AG04449 (cell line): ENCODE measurements at regions not wholly inside any gene's neighbourhood (a gene's known extent, or its start where the extent isn't known, plus 50 kb on each side); places are given as distances from the start of the nearest gene placed in this dataset.

Source experiments
- CTCF ChIA-PET: fragments of 350-600 bp; formaldehyde crosslinking; extraction: SDS; loops from one replicate; lab custom pipeline; 2021; ENCODE audit warnings: antibody characterized with exemption; lab: Yijun Ruan, JAX
- POLR2A ChIA-PET: fragments of 400-600, 350-600 bp; formaldehyde crosslinking; extraction: SDS; loops from one replicate; lab custom pipeline; 2020; ENCODE audit warnings: antibody characterized with exemption, inconsistent platforms; lab: Yijun Ruan, JAX
- DNase-seq: peaks from one replicate; pipeline ENCODE4 v3.0.0-alpha.2; 2010; ENCODE audit warnings: low read depth, low spot score
- H3K4me3 ChIP-seq: 2 replicates; pipeline ENCODE4 v1.5.1; 2011; ENCODE audit warnings: low read depth, mild to moderate bottlenecking, control low read depth, low read length
- TF ChIP-seq, protein P1 (sequence below): IDR thresholded peaks from one replicate; pipeline ENCODE4 v1.5.1; 2011; ENCODE audit warnings: mild to moderate bottlenecking, moderate library complexity, low read length, control low read depth, inconsistent platforms; ENCODE audit not compliant: insufficient read depth; ENCODE audit errors: missing control alignments

DNA sequence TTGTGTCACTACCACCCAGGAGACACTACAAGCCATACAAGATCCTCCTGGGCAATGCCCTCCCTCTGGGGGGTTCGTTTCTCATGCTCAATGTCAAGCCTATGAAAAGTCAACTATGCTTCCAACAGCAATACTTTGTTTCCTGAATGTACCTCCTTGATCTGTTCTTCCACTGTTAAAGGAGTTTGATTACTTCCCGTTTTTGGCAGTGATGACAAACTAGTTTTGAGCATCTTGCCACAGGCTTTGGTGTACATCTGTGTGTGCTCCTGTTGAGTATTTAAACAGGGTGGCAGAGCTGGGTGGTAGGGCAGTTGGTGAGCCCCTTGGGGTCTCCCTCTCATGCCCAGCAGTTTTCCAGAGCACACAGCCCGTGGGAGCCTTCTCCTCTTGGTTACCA, 81.4 kb downstream of the IL12A start:
- TF ChIP-seq, protein P1, sequence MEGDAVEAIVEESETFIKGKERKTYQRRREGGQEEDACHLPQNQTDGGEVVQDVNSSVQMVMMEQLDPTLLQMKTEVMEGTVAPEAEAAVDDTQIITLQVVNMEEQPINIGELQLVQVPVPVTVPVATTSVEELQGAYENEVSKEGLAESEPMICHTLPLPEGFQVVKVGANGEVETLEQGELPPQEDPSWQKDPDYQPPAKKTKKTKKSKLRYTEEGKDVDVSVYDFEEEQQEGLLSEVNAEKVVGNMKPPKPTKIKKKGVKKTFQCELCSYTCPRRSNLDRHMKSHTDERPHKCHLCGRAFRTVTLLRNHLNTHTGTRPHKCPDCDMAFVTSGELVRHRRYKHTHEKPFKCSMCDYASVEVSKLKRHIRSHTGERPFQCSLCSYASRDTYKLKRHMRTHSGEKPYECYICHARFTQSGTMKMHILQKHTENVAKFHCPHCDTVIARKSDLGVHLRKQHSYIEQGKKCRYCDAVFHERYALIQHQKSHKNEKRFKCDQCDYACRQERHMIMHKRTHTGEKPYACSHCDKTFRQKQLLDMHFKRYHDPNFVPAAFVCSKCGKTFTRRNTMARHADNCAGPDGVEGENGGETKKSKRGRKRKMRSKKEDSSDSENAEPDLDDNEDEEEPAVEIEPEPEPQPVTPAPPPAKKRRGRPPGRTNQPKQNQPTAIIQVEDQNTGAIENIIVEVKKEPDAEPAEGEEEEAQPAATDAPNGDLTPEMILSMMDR: no peak
- CTCF ChIA-PET: interaction anchor here (1.4 kb wide), 1 partner anchor 37 kb away, joined by 4 read pairs; no protein-coding TSS in a partner anchor
- POLR2A ChIA-PET: no interaction called here
- H3K4me3 ChIP-seq: no peak overlapping the region
- no peak for DNase-seq

DNA sequence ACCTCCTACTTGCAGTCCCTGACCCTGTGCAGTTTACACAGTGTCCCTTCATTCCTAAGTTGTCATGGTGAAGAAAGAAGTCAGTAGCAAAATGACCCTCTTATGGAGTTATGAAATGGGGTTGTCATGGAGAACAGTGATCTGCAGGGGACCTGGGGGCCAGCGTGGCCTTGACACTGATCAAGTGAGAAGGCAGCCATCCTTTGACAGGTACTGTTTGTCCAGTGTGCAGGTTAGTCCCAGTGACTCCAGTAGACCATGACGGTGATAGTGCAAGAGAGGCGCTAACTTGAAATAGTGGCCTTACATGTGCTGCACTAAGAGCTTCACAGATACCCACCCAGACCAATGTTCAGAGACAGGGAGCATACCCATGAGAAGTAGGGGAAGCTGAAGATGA, 87.9 kb downstream of the IL12A start:
- ChIA-PET CTCF (no interaction called here), POLR2A (no interaction called here)
- H3K4me3 ChIP-seq: no peak overlapping the region
- DNase-seq: no peak
- TF ChIP-seq, protein P1: no peak

DNA sequence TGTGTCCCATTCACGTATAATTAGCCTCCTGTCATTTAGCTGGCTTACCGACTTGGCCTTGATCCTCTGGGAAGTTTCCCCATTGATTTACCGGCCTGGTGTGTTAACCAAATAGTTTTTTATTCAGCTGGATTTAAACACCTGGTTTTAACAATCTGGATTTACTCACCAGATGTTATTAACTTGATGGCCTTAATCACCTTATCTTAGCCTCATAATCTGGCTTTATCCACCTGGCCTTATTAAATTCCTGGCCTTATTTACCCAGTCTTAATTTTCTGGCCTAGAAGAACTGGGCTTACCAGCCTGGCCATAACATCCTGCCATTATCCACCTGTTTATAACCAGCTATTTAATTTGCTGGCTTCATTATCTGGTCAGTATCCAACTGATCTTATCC, 89.9 kb downstream of the IL12A start:
- TF ChIP-seq, protein P1: no peak
- ChIA-PET POLR2A (no interaction called here), CTCF (interaction anchor here (0.9 to 1.4 kb wide), 2 partner anchors 11 to 15 kb away, joined by 3 read pairs; no protein-coding TSS in a partner anchor)
- DNase-seq: no peak
- no peak overlapping the region for H3K4me3 ChIP-seq

DNA sequence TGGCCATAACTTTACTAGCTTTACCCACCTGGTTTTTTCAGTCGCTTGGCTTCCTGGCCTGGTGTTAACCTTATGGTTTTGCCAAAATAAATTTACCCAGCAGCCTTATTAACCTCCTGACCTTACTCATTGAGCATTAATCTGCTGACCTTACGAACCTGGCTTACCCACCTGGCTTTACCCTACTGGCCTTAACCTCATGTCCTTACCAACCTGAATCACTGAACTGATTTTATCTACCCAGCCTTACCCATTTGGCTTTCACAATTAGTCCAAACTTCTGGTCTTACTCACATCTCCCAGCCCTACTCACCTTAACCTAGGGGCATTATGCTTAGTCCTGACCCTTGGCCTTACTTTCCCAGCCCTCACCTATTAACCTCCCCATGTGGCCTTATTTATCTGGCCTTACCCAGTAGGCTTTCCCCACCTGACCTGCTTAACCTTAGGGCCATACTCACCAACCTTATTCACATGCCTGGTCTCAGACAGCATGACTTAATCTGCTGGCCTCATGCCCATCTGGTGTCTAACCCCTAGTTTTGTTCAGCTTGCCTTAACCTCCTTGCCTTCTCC, 93.4 kb downstream of the IL12A start:
- H3K4me3 ChIP-seq: no peak overlapping the region
- ChIA-PET CTCF (no interaction called here), POLR2A (no interaction called here)
- TF ChIP-seq, protein P1: no peak
- no peak for DNase-seq

DNA sequence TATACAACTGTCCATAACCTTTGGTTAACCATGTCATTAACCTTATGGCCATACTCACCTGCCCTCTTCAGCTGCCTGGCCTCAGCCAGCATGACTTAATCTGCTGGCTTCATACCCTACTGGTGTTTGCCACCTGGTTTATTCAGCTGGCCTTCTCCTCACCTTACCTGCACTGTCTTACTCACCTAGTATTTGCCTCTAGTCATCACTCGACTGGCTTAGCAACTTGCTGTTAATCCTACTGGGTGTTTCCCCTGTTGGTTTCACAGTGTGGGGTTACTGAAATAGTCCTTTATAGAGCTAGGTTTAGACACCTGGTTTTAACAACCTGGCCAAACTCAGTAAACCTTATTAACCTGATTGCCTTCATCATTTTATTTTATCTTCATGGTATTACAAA, 96.4 kb downstream of the IL12A start:
- TF ChIP-seq, protein P1: no peak
- DNase-seq: no peak
- ChIA-PET CTCF (interaction anchor here (0.9 kb wide), 1 partner anchor 78 kb away, joined by 3 read pairs; no protein-coding TSS in a partner anchor), POLR2A (no interaction called here)
- no peak overlapping the region for H3K4me3 ChIP-seq

DNA sequence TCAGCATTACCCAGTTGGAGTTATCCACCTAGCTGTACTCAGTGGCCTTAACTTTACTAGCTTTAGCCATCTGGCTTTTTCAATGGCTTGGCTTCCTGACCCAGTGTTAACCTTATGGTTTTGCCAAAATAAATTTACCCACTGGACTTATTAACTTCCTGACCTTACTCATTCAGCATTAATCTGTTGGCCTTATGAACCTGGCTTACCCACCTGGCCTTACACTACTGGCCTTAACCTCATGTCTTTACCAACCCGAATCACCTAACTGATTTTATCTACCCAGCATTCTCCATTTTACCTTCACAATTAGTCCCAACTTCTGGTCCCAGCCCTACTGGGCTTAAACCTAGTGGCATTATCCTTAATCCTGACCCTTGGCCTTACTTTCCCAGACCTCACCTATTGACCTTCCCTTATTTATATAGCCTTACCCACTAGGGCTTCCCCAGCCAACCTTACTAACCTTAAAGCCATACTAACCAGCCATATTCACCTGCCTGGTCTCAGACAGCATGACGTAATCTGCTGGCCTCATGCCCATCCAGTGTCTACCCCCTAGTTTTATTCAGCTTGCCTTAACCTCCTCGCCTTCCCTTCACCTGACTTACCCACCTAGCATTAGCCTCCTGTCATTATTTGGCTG, 100.0 kb downstream of the IL12A start:
- TF ChIP-seq, protein P1: no peak
- POLR2A ChIA-PET: no interaction called here
- CTCF ChIA-PET: no interaction called here
- no peak for DNase-seq
- no peak overlapping the region for H3K4me3 ChIP-seq
